GM10266 (cell line): ENCODE measurements at regions not wholly inside any gene's neighbourhood (a gene's known extent, or its start where the extent isn't known, plus 50 kb on each side); places are given as distances from the start of the nearest gene placed in this dataset.

Source experiments
- DNase-seq: peaks from one replicate; pipeline ENCODE4 v3.0.0; 2012; ENCODE audit errors: extremely low spot score
- TF ChIP-seq, protein P1 (sequence below): IDR thresholded peaks from 2 replicates; pipeline ENCODE4 v1.5.1; 2012; ENCODE audit warnings: mild to moderate bottlenecking, low read depth; ENCODE audit not compliant: control insufficient read depth, insufficient read depth; ENCODE audit errors: missing control alignments

DNA sequence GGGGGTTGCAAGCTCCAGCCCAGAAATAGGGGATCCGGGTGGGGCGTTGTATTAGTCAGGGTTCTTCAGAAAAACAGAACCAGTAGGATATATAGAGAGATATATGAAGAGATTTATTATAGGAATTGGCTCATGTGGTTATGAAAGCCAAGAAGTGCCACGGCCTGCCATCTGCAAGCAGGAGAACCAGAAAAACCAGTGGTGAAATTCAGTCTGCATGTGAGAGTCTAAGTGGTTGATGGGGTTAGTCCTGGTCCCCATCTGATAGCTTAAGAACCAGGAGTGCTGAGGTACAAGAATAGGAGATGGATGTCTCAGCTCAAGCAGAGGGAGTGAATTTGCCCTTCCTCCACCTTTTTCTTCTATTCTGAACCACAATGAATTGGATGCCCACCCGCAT is 123.4 kb upstream of the APC start:
- no peak for DNase-seq
- TF ChIP-seq, protein P1, sequence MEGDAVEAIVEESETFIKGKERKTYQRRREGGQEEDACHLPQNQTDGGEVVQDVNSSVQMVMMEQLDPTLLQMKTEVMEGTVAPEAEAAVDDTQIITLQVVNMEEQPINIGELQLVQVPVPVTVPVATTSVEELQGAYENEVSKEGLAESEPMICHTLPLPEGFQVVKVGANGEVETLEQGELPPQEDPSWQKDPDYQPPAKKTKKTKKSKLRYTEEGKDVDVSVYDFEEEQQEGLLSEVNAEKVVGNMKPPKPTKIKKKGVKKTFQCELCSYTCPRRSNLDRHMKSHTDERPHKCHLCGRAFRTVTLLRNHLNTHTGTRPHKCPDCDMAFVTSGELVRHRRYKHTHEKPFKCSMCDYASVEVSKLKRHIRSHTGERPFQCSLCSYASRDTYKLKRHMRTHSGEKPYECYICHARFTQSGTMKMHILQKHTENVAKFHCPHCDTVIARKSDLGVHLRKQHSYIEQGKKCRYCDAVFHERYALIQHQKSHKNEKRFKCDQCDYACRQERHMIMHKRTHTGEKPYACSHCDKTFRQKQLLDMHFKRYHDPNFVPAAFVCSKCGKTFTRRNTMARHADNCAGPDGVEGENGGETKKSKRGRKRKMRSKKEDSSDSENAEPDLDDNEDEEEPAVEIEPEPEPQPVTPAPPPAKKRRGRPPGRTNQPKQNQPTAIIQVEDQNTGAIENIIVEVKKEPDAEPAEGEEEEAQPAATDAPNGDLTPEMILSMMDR, result no peak

DNA sequence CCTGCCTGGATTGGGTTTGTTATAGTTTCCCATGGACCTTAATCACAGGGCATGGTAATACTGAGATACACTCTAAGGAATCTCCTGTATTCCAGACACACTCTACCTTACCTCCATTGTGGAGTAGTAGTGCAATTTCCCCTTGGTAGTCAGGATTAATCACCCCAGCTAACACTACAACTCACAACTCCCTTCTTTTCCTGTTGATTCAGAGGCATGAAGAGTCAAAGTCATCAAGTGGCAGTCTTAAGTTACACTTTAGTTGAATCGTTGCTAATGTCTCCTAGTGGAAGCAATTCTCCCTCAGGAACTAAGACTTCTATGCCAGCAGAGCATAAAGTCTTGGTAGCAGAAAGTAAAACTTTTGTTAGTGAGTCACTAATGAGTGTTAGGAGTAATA is 122.7 kb upstream of the APC start:
- TF ChIP-seq, protein P1, result no peak
- no peak for DNase-seq

DNA sequence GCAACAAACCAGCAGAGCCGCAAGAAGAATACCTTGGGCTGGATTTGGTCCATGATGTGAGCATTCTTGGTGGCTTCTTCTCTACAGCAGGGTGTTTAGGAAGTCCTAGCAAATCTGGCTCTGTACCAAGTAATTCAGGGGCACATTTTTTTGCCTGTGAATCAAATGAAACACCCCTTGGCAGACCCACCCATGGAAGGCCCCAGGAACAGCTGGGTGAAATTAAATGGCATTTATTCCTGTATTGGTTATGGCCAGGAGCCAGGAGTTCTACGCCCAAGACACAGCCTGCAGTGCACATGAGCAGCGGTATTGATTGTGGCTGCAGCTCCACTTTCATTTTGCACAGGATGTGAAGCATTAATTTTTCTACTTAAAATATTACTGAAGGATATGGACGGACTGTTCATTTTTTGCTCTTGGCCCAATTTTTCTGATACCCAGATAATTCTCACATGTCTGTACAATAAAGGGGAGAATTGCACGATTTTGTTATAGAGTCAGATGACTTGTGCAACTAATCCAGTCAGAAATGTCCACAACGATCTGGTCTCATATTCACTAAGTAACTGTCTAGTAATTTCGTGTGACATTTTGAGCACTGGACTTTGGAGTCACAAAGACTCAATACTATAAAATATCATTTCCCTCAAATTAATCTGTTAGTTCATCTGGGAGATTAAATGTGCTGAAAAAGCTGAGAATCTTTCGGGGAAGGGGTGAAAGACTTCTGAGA is 120.7 kb upstream of the APC start:
- DNase-seq, result no peak
- TF ChIP-seq, protein P1, result no peak

DNA sequence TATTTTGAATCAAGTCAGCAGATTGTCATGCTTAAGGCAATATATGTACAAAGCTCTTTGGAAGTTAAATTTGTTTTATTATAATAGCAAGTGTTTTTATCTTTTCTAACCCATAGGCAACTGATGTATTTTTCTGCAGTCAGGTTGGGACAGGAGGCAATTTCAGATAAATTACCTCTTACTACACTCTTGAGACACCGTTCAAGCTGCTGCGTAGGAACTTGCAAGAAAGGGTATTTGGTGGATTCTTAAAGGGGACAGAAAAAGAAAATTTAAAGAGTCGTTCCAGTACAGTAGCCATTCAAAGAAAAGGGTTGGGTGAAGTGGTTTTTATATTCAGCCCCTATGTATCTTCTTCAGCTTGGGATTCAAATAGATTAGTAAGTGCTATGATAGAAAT is 112.4 kb upstream of the APC start:
- TF ChIP-seq, protein P1, result no peak
- DNase-seq, result no peak

DNA sequence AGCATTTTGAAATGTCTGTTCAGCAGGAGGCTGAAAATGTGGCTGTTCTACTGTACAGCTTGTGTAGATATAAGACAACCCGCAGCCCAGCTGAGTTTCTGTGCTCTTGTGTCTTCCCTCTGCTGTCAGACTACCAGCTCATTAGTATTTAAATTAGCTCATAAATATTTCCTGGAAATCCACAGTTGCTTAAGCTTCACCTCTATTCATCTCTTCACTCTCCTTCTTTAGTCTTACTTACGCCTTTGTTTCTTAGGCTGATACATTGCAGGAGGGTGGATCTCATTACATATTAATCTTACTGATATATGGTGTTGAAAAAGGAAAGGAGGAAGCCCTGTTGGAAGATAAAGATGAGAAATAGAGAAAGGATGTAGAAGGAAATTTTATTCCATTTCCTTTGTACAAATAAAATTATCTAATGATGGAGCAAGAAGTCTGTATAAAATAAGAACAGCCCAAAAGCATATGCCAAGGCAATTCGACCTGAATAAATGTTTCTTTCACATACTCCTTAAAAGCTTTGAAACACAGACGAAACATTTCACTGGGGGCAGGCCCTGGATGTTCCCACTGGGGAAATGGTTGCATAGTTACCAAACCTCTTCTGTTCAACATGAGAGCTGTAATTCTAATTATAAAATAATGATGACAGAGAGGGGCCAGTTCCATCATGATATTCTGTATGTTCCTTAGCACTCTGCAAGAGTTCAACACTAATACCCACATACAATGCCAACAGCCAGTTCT is 111.8 kb upstream of the APC start:
- DNase-seq, result no peak
- TF ChIP-seq, protein P1, result no peak

DNA sequence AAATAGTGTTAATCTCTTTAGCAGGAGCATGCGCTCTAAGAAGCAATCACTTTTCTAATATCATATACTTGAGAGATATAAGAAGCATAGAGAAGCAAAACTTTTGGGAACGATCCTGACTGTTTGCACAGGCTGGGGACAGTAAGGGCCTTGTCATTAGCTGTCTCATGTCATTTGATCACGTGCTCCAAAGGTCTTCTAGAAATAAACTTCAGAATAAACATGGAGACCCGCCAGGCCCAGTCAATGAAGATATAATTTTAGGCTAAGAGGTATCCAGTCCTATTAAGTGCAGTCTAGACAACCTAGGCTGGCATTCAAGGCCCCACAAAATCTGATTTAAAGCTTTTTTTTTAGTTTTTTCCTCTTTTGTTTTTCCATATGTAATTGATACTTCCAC is 111.0 kb upstream of the APC start:
- no peak for DNase-seq
- TF ChIP-seq, protein P1, result no peak

DNA sequence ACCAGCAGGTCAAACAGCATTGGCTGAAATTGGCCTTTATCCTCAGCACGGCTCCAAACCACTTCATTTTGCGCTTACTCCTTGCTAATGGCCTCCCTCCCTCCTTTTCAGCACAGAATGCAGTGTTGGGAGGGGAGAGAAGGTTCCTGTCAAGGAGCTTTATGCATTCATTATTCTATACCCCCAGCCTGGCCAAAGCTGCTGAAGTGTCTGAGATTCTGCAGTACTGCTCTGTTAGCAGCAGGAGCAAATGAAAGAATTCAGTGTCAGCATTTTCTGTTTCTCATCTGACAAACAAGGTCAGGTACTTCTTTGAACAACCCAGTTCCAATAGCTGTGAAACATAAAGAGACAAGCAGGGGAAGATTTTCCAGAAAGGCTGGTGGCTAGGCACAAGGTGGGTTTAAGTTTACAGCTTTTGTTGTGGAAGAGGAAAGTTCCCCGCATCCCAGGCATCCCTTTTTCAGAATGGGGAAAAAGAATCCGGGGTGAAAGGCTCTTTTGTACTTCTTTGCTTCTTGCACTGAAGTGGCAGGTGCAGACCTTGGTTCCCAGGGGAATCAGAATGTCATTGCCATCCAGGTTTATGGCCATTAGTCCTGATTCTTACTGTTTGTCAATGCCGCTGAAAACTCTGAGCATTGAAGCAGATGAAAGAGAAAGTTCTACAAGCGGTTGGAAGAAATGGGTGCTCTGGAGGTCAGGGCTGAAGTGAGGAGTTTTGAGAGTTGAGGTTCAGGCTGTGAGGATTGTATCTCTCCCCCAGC is 109.3 kb upstream of the APC start:
- DNase-seq, result no peak
- TF ChIP-seq, protein P1, result no peak
